SU-DHL-6 (cell line): ENCODE measurements at regions not wholly inside any gene's neighbourhood (a gene's known extent, or its start where the extent isn't known, plus 50 kb on each side); places are given as distances from the start of the nearest gene placed in this dataset.

Experiments used
- CTCF ChIP-seq: fragments of 200-600 bp; sonication (generic); IDR thresholded peaks from one replicate; pipeline ENCODE4 v1.5.1; 2017; ENCODE audit warnings: antibody characterized with exemption, mild to moderate bottlenecking, low read length, moderate library complexity; ENCODE audit not compliant: insufficient read depth, poor library complexity, severe bottlenecking
- EZH2phosphoT487 ChIP-seq: fragments of 200-600 bp; sonication (generic), shearing (Covaris generic); conservative IDR thresholded peaks from 2 replicates; pipeline ENCODE4 v1.6.1; 2018; ENCODE audit warnings: mild to moderate bottlenecking, antibody characterized with exemption, low read length, moderate library complexity, mixed read lengths

- TF ChIP-seq CTCF: no peak
- TF ChIP-seq EZH2phosphoT487: no peak
Observed at GRCh38 chr4:27515140-27515539, 654.5 kb downstream of the STIM2 start.
